ENCODE measurements at regions not wholly inside any gene's neighbourhood (a gene's known extent, or its start where the extent isn't known, plus 50 kb on each side); places are given as distances from the start of the nearest gene placed in this dataset.
"Not testable (repeated sequence)": the region's sequence is repeated elsewhere in the genome, so short reads cannot be mapped to it uniquely, and the experiment has no call there.

GRCh38 chr9:115548609-115549260, 430.8 kb upstream of the TNC start:
- peak; percentile 59 for DNase-seq (ENCODE audit: low read depth)
- no peak for TF ChIP-seq CTCF (IDR thresholded peaks at IDR 0.05; ENCODE audit: low read depth, low read length, missing control alignments)
- no peak overlapping the region for H3K4me3 ChIP-seq (ENCODE audit: low read depth, low read length)
- in situ Hi-C loops (cut with HindIII; ENCODE audit: low sequenced_read_pairs) = no loop called here

GRCh38 chr9:115551396-115551795, 433.4 kb upstream of the TNC start:
- in situ Hi-C loops (cut with HindIII; ENCODE audit: low sequenced_read_pairs) = no loop called here
- no peak overlapping the region for H3K4me3 ChIP-seq (ENCODE audit: low read depth, low read length)
- no peak for TF ChIP-seq CTCF (IDR thresholded peaks at IDR 0.05; ENCODE audit: low read depth, low read length, missing control alignments)
- DNase-seq (ENCODE audit: low read depth) = no peak

- no peak for DNase-seq (ENCODE audit: low read depth)
Measured at GRCh38 chr9:115553060-115553773, 435.3 kb upstream of the TNC start.

GRCh38 chr9:115556432-115556831, 438.5 kb upstream of the TNC start:
- H3K4me3 ChIP-seq (ENCODE audit: low read depth, low read length) = no peak overlapping the region
- TF ChIP-seq CTCF (IDR thresholded peaks at IDR 0.05; ENCODE audit: low read depth, low read length, missing control alignments) = no peak
- no peak for DNase-seq (ENCODE audit: low read depth)
- in situ Hi-C loops (cut with HindIII; ENCODE audit: low sequenced_read_pairs) = no loop called here

More at GRCh38 chr9:115553060-115553773, 435.3 kb upstream of the TNC start:
- no peak overlapping the region for H3K4me3 ChIP-seq (ENCODE audit: low read depth, low read length)
- in situ Hi-C loops (cut with HindIII; ENCODE audit: low sequenced_read_pairs) = no loop called here
- no peak for TF ChIP-seq CTCF (IDR thresholded peaks at IDR 0.05; ENCODE audit: low read depth, low read length, missing control alignments)

DNA sequence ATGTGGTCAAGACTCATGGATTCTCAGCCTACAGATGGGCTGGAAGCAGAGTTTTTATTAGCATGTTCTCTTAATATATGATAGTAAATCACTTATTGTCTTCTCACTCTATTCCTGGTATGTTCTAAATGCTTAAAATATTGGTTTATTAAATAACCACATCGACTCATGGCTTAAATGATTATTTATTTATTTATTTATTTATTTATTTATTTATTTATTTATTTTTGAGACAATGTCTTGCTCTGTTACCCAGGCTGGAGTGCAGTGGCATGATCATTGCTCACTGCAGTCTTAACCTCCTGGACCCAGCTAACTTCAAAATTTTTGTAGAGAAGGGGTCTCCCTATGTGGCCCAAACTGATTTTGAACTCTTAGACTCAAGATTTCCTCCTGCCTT, 457.2 kb upstream of the TNC start:
- no peak overlapping the region for H3K4me3 ChIP-seq (ENCODE audit: low read depth, low read length)
- TF ChIP-seq CTCF (IDR thresholded peaks at IDR 0.05; ENCODE audit: low read depth, low read length, missing control alignments) = no peak
- in situ Hi-C loops (cut with HindIII; ENCODE audit: low sequenced_read_pairs) = loop anchor here (25.0 kb wide), 1 partner anchor 1087 kb away; no protein-coding TSS in a partner anchor
- DNase-seq (ENCODE audit: low read depth) = no peak

DNA sequence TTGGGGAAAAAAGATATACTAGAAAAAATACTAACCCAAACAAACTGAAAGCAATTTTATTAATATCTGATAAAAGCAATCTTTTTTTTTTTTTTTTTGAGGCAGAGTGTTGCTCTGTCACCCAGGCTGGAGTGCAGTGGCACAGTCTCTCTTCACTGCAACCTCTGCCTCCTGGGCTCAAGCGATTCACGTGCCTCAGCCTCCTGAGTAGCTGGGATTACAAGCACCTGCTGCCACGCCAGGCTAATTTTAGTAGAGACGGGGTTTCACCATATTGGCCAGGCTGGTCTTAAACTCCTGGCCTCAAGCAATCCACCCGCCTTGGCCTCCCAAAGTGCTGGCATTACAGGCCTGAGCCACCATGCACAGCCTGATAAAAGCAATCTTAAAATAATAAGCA, 467.5 kb upstream of the TNC start:
- not testable (repeated sequence) for DNase-seq (ENCODE audit: low read depth); H3K4me3 ChIP-seq (ENCODE audit: low read depth, low read length)
- in situ Hi-C loops (cut with HindIII; ENCODE audit: low sequenced_read_pairs) = loop anchor here (25.0 kb wide), 1 partner anchor 1077 kb away; no protein-coding TSS in a partner anchor

DNA sequence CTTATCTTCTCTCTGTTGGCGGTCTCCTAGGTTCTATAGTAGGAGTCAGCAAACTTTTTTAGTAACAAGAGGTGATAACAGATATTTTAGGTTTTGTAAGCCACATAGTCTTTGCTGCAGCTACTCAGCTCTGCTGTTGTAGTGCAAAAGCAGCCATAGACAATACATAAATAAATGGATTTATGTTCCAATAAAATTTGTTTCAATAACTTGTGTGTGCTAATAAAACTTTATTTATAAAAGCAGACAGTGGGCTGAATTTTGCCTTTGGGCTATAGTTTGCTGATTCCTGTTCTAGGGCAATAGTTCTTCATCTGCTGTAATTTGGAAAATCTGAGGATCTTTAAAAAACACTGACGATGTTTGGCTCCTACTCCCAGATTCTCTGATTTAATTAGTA, 469.4 kb upstream of the TNC start:
- in situ Hi-C loops (cut with HindIII; ENCODE audit: low sequenced_read_pairs) = loop anchor here (25.0 kb wide), 1 partner anchor 1075 kb away; no protein-coding TSS in a partner anchor
- no peak for TF ChIP-seq CTCF (IDR thresholded peaks at IDR 0.05; ENCODE audit: low read depth, low read length, missing control alignments)
- no peak for DNase-seq (ENCODE audit: low read depth)
- no peak overlapping the region for H3K4me3 ChIP-seq (ENCODE audit: low read depth, low read length)

All from astrocyte of the cerebellum (primary cell).